Peyer's patch (tissue), 4 donors: ENCODE measurements at regions not wholly inside any gene's neighbourhood (a gene's known extent, or its start where the extent isn't known, plus 50 kb on each side); places are given as distances from the start of the nearest gene placed in this dataset.

Experiments used
- DNase-seq, 3 donors: peaks; one replicate each; pipeline ENCODE4 v3.0.0-alpha.2; 2017 to 2019
- H3K27ac ChIP-seq, 4 donors: fragments of 200-600 bp; sonication (generic); one replicate each; pipeline ENCODE4 v1.5.1; 2016 to 2019
- H3K27me3 ChIP-seq, 2 donors: fragments of 200-600 bp; sonication (generic); one replicate each; pipeline ENCODE4 v1.5.1; 2019
- H3K36me3 ChIP-seq, 3 donors: fragments of 200-600 bp; sonication (generic); one replicate each; pipeline ENCODE4 v1.5.1; 2016 to 2019
- H3K4me1 ChIP-seq, 4 donors: fragments of 200-600 bp; sonication (generic); one replicate each; pipeline ENCODE4 v1.5.1; 2016 to 2019
- H3K4me3 ChIP-seq, 4 donors: fragments of 200-600 bp; sonication (generic); 1 replicate in 3 of 4; 2 replicates in 1 of 4; pipeline ENCODE4 v1.5.1; 2016 to 2019; ENCODE audit warnings: mild to moderate bottlenecking in 1 of 4
- H3K9me3 ChIP-seq, 4 donors: fragments of 200-600 bp; sonication (generic); one replicate each; pipeline ENCODE4 v1.5.1; 2016 to 2019; ENCODE audit warnings: mild to moderate bottlenecking in 1 of 4
- CTCF ChIP-seq, 6 experiments: fragments of 450-650 bp in 4 of 6; fragments of 200-600 bp in 2 of 6; sonication (generic) in 1 of 6; IDR thresholded peaks; one replicate each; pipeline ENCODE4 v1.5.1; 2017 to 2019; ENCODE audit warnings: antibody characterized with exemption in 6 of 6, mild to moderate bottlenecking in 3 of 6, moderate library complexity in 1 of 6
- POLR2A ChIP-seq, 2 donors: fragments of 450-650 bp; IDR thresholded peaks; one replicate each; pipeline ENCODE4 v1.5.1; 2017; ENCODE audit warnings: antibody characterized with exemption in 2 of 2, mild to moderate bottlenecking in 2 of 2, moderate library complexity in 2 of 2

- no peak for TF ChIP-seq CTCF (IDR thresholded peaks at IDR 0.05)
- H3K4me1 ChIP-seq: peaks cover 0 to 8% (median 3%) of the 10 kb centered on the region in 4 donors
- no peaks in the 10 kb centered on the region for H3K9me3 ChIP-seq
- no peaks in the 10 kb centered on the region for H3K36me3 ChIP-seq
- no peak for DNase-seq
- no peak overlapping the region for H3K27ac ChIP-seq
- no peaks in the 10 kb centered on the region for H3K27me3 ChIP-seq
- H3K4me3 ChIP-seq: no peak overlapping the region
Measured at GRCh38 chr6:4297348-4297747, 162.0 kb upstream of the ECI2 start.

- no peak for TF ChIP-seq POLR2A (IDR thresholded peaks at IDR 0.05)
Measured at GRCh38 chr6:4296552-4296951, 161.2 kb upstream of the ECI2 start.

GRCh38 chr6:4295783-4296155 is 160.4 kb upstream of the ECI2 start:
- Histone ChIP-seq H3K4me3 (no peak overlapping the region), H3K36me3 (no peaks in the 10 kb centered on the region), H3K4me1 (no peaks in the 10 kb centered on the region), H3K27me3 (no peaks in the 10 kb centered on the region), H3K27ac (no peak overlapping the region), H3K9me3 (no peaks in the 10 kb centered on the region)
- no peak for DNase-seq
- no peak for TF ChIP-seq CTCF (IDR thresholded peaks at IDR 0.05)
- no peak for TF ChIP-seq POLR2A (IDR thresholded peaks at IDR 0.05)

More at GRCh38 chr6:4296552-4296951, 161.2 kb upstream of the ECI2 start:
- Histone ChIP-seq H3K9me3 (no peaks in the 10 kb centered on the region), H3K27ac (no peak overlapping the region), H3K36me3 (no peaks in the 10 kb centered on the region), H3K4me1 (peaks cover 0 to 5% (median 3%) of the 10 kb centered on the region in 4 donors), H3K27me3 (no peaks in the 10 kb centered on the region), H3K4me3 (no peak overlapping the region)
- no peak for DNase-seq

- Histone ChIP-seq H3K4me1 (no peaks in the 10 kb centered on the region), H3K9me3 (no peaks in the 10 kb centered on the region), H3K36me3 (no peaks in the 10 kb centered on the region), H3K27ac (no peak overlapping the region), H3K27me3 (no peaks in the 10 kb centered on the region), H3K4me3 (no peak overlapping the region)
- DNase-seq: no peak
- no peak for TF ChIP-seq CTCF (IDR thresholded peaks at IDR 0.05)
- no peak for TF ChIP-seq POLR2A (IDR thresholded peaks at IDR 0.05)
Measured at GRCh38 chr6:4295058-4295782, 159.8 kb upstream of the ECI2 start.

GRCh38 chr6:4294636-4295035 is 159.3 kb upstream of the ECI2 start:
- TF ChIP-seq CTCF (IDR thresholded peaks at IDR 0.05): no peak
- no peak for TF ChIP-seq POLR2A (IDR thresholded peaks at IDR 0.05)
- H3K27ac ChIP-seq: no peak overlapping the region
- no peaks in the 10 kb centered on the region for H3K4me1 ChIP-seq
- H3K36me3 ChIP-seq: no peaks in the 10 kb centered on the region
- no peaks in the 10 kb centered on the region for H3K27me3 ChIP-seq
- DNase-seq: no peak
- H3K4me3 ChIP-seq: no peak overlapping the region
- no peaks in the 10 kb centered on the region for H3K9me3 ChIP-seq

- H3K36me3 ChIP-seq: no peaks in the 10 kb centered on the region
- TF ChIP-seq CTCF (IDR thresholded peaks at IDR 0.05) (no peak), POLR2A (IDR thresholded peaks at IDR 0.05) (no peak)
- no peak for DNase-seq
Measured at GRCh38 chr6:4291453-4292403, 156.4 kb upstream of the ECI2 start.

More at GRCh38 chr6:4291453-4292403, 156.4 kb upstream of the ECI2 start:
- Histone ChIP-seq H3K4me3 (no peak overlapping the region), H3K27me3 (no peaks in the 10 kb centered on the region), H3K9me3 (no peaks in the 10 kb centered on the region), H3K4me1 (no peaks in the 10 kb centered on the region), H3K27ac (no peak overlapping the region)
